ENCODE measurements at regions not wholly inside any gene's neighbourhood (a gene's known extent, or its start where the extent isn't known, plus 50 kb on each side); places are given as distances from the start of the nearest gene placed in this dataset.

GRCh38 chr15:35705030-35705883 is 159.3 kb upstream of the DPH6 start:
- 25 to 100% (median 71%) methylated on average over 1 to 2 of the region's 2 CpGs for WGBS, 10 experiments
- H3K4me3 ChIP-seq: no peak overlapping the region
- in situ Hi-C loops (cut with MboI; ENCODE audit: low pct_unique_long_range_greater_than_20kb in 2 of 9, low sequenced_read_pairs in 9 of 9, unreplicated experiment in 9 of 9): no loop called here
- peaks cover 3 to 9% of the 10 kb centered on the region in 2 donors for H3K4me1 ChIP-seq (replicated peaks in 1 of 2)
- H3K27ac ChIP-seq: no peak overlapping the region
- no peak for ATAC-seq (replicated peaks in 6 of 8)

GRCh38 chr15:35705884-35706585 is 160.1 kb upstream of the DPH6 start:
- in situ Hi-C loops (cut with MboI; ENCODE audit: low pct_unique_long_range_greater_than_20kb in 2 of 9, low sequenced_read_pairs in 9 of 9, unreplicated experiment in 9 of 9): no loop called here
- 0 to 85% (median 75%) methylated on average over 1 to 4 of the region's 4 CpGs; no CpG with 5 or more reads in 1 of the 10 experiments for WGBS, 10 experiments
- ATAC-seq (replicated peaks in 6 of 8): peak in 2 of 8 experiments; percentile 60 to 68
- Histone ChIP-seq H3K4me3 (no peak overlapping the region), H3K4me1 (replicated peaks in 1 of 2) (peaks cover 3 to 12% of the 10 kb centered on the region in 2 donors), H3K27ac (no peak overlapping the region)

- 33 to 100% (median 91%) methylated on average over 1 to 2 of the region's 2 CpGs for WGBS, 10 experiments
- ATAC-seq (replicated peaks in 6 of 8): no peak
- in situ Hi-C loops (cut with MboI; ENCODE audit: low pct_unique_long_range_greater_than_20kb in 2 of 9, low sequenced_read_pairs in 9 of 9, unreplicated experiment in 9 of 9): no loop called here
- no peak overlapping the region for H3K27ac ChIP-seq
- H3K4me1 ChIP-seq (replicated peaks in 1 of 2): peaks cover 0 to 9% of the 10 kb centered on the region in 2 donors
- no peak overlapping the region for H3K4me3 ChIP-seq
Measured at GRCh38 chr15:35712956-35713355, 167.0 kb upstream of the DPH6 start.

- no peak overlapping the region for H3K4me3 ChIP-seq
- peak in 2 of 8 experiments; percentile 35 to 47 for ATAC-seq (replicated peaks in 6 of 8)
- 17 to 100% (median 90%) methylated on average over 1 to 2 of the region's 2 CpGs; no CpG with 5 or more reads in 3 of the 10 experiments for WGBS, 10 experiments
- in situ Hi-C loops (cut with MboI; ENCODE audit: low pct_unique_long_range_greater_than_20kb in 2 of 9, low sequenced_read_pairs in 9 of 9, unreplicated experiment in 9 of 9): no loop called here
- H3K27ac ChIP-seq: no peak overlapping the region
- peaks cover 0 to 9% of the 10 kb centered on the region in 2 donors for H3K4me1 ChIP-seq (replicated peaks in 1 of 2)
Measured at GRCh38 chr15:35713733-35714132, 167.8 kb upstream of the DPH6 start.

GRCh38 chr15:35717721-35718120 is 171.8 kb upstream of the DPH6 start:
- no peak overlapping the region for H3K27ac ChIP-seq
- H3K4me3 ChIP-seq: no peak overlapping the region
- in situ Hi-C loops (cut with MboI; ENCODE audit: low pct_unique_long_range_greater_than_20kb in 2 of 9, low sequenced_read_pairs in 9 of 9, unreplicated experiment in 9 of 9): no loop called here
- 61 to 100% (median 85%) methylated on average over 1 to 4 of the region's 4 CpGs for WGBS, 10 experiments
- H3K4me1 ChIP-seq (replicated peaks in 1 of 2): no peaks in the 10 kb centered on the region
- no peak for ATAC-seq (replicated peaks in 6 of 8)

DNA sequence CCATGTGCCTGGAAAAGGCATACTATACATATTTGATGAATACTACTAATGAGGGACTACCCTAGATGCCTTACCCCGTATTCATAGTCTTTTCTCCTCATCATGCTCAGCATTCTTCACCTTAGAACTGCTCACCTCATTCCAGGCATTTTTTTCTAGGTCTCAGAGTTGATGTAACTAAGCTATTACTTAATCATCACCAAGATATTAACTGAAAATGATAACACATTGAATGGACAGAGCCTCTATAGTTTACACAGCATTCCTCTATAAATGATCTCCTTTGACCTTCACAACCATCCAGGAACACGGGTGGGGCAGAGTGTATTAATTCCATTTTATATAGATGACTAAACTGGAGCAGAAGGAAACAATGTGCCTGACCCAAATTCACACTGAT is 174.1 kb upstream of the DPH6 start:
- WGBS, 10 experiments: 41 to 100% (median 71%) methylated on average over 1 to 2 of the region's 2 CpGs; no CpG with 5 or more reads in 2 of the 10 experiments
- in situ Hi-C loops (cut with MboI; ENCODE audit: low pct_unique_long_range_greater_than_20kb in 2 of 9, low sequenced_read_pairs in 9 of 9, unreplicated experiment in 9 of 9): no loop called here
- Histone ChIP-seq H3K4me1 (replicated peaks in 1 of 2) (no peaks in the 10 kb centered on the region), H3K27ac (no peak overlapping the region), H3K4me3 (no peak overlapping the region)
- ATAC-seq (replicated peaks in 6 of 8): no peak

- Histone ChIP-seq H3K4me1 (replicated peaks in 1 of 2) (no peaks in the 10 kb centered on the region), H3K4me3 (no peak overlapping the region), H3K27ac (no peak overlapping the region)
- in situ Hi-C loops (cut with MboI; ENCODE audit: low pct_unique_long_range_greater_than_20kb in 2 of 9, low sequenced_read_pairs in 9 of 9, unreplicated experiment in 9 of 9): no loop called here
- WGBS, 10 experiments: 71 to 100% (median 83%) methylated on average over 1 to 2 of the region's 2 CpGs; no CpG with 5 or more reads in 1 of the 10 experiments
- ATAC-seq (replicated peaks in 6 of 8): no peak
Measured at GRCh38 chr15:35720984-35721383, 175.0 kb upstream of the DPH6 start.

DNA sequence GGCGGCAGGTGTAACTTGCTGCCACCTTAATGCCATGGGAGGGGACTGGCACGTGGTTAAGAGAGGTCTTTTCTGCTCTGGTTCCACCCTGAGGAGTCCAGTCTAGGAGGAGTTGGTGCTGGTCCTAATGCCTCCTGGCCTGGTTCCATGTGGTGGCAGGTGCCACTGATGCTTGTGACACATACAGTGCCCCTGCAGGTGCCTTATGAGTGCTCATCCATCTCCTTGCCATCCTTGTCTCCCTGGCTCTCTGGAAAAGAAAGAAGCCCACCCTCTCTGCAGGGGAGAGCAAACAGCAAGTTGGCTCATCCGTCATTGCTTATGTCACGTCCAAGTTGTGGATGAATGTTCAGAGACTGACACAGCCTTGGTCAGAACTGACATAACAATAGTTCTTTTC is 175.8 kb upstream of the DPH6 start:
- H3K27ac ChIP-seq: no peak overlapping the region
- WGBS, 10 experiments: 67 to 92% (median 82%) methylated on average over 1 to 3 of the region's 4 CpGs; no CpG with 5 or more reads in 4 of the 10 experiments
- no peaks in the 10 kb centered on the region for H3K4me1 ChIP-seq (replicated peaks in 1 of 2)
- in situ Hi-C loops (cut with MboI; ENCODE audit: low pct_unique_long_range_greater_than_20kb in 2 of 9, low sequenced_read_pairs in 9 of 9, unreplicated experiment in 9 of 9): no loop called here
- no peak for ATAC-seq (replicated peaks in 6 of 8)
- no peak overlapping the region for H3K4me3 ChIP-seq

DNA sequence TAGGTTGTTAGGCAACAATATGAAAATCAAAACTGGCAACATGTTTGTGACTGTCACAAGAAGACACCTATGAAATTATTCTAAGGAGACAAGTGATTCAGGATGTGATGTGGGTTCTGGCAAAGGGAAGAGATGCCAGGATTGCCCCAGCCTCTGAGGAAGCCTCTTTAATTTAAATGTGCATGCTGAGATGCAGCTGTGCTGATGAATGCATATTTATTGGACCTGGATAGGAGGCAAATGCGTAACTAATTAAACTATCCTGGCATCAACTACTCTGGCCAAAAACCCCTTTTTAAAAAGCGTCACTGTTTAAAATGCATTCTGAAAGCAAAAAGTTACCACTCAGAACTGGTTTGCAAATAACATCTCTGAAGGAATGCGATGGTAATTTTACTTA is 176.5 kb upstream of the DPH6 start:
- H3K4me3 ChIP-seq: no peak overlapping the region
- in situ Hi-C loops (cut with MboI; ENCODE audit: low pct_unique_long_range_greater_than_20kb in 2 of 9, low sequenced_read_pairs in 9 of 9, unreplicated experiment in 9 of 9): no loop called here
- ATAC-seq (replicated peaks in 6 of 8): no peak
- no peak overlapping the region for H3K27ac ChIP-seq
- WGBS, 10 experiments: 19 to 100% (median 73%) methylated on average over 1 to 3 of the region's 3 CpGs
- no peaks in the 10 kb centered on the region for H3K4me1 ChIP-seq (replicated peaks in 1 of 2)

GRCh38 chr15:35723120-35723847 is 177.3 kb upstream of the DPH6 start:
- peaks cover 4 to 5% of the 10 kb centered on the region in 2 donors for H3K4me1 ChIP-seq (replicated peaks in 1 of 2)
- WGBS, 10 experiments: 40 to 93% (median 70%) methylated on average over 1 to 5 of the region's 5 CpGs
- in situ Hi-C loops (cut with MboI; ENCODE audit: low pct_unique_long_range_greater_than_20kb in 2 of 9, low sequenced_read_pairs in 9 of 9, unreplicated experiment in 9 of 9): no loop called here
- H3K27ac ChIP-seq: no peak overlapping the region
- ATAC-seq (replicated peaks in 6 of 8): peak in 3 of 8 experiments; percentile 22 to 50 (median 38)
- no peak overlapping the region for H3K4me3 ChIP-seq

DNA sequence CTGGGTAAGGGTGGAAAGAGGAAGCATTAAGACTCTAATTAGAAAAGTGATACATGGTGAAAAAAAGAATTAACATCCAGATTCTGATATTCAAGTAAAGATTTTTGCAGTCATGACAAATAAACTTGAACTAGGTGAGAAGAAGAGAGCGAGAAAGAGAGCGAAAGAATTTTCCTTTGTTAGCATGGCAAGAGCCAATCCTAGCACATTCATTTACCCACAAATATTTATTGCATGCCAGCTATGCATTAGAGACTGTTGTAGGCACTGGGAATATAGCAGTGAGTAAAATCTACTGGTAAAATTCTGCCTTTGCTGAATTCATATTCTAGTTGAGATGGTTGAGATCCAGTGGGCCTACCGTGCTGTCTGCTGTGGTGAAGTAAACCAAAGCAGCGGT is 177.9 kb upstream of the DPH6 start:
- in situ Hi-C loops (cut with MboI; ENCODE audit: low pct_unique_long_range_greater_than_20kb in 2 of 9, low sequenced_read_pairs in 9 of 9, unreplicated experiment in 9 of 9): no loop called here
- Histone ChIP-seq H3K4me1 (replicated peaks in 1 of 2) (peaks cover 8 to 9% of the 10 kb centered on the region in 2 donors), H3K4me3 (no peak overlapping the region), H3K27ac (no peak overlapping the region)
- ATAC-seq (replicated peaks in 6 of 8): no peak
- WGBS, 10 experiments: 86 to 100% (median 93%) methylated on average over 2 to 4 of the region's 4 CpGs; no CpG with 5 or more reads in 2 of the 10 experiments

DNA sequence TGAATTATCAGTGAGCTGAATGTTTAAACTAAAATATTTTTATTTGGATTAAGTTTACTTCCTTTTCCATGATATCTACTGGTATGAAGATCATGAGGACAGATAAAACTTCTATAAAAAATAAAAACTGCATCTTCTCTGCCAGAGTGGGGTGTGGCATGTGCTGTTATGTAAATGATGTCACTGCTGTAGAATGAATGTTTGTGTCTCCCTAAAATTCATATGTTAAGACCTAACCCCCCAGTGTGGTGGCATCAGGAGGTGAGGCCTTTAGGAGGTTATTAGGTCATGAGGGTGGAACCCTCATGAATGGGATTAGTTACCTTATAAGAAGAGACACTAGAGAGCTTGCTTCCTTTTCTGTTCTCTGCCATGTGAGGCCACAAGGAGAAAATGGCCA is 178.7 kb upstream of the DPH6 start:
- Histone ChIP-seq H3K4me1 (replicated peaks in 1 of 2) (peaks cover 9 to 11% of the 10 kb centered on the region in 2 donors), H3K4me3 (no peak overlapping the region), H3K27ac (no peak overlapping the region)
- in situ Hi-C loops (cut with MboI; ENCODE audit: low pct_unique_long_range_greater_than_20kb in 2 of 9, low sequenced_read_pairs in 9 of 9, unreplicated experiment in 9 of 9): loop anchor here in 2 of 9 experiments (25.0 kb wide), 1 partner anchor 187 kb away; the partner anchor contains the start of gene DPH6 (in 2 of the 2)
- ATAC-seq (replicated peaks in 6 of 8): peak in 2 of 8 experiments; percentile 39 to 42

- no peak overlapping the region for H3K27ac ChIP-seq
- H3K4me1 ChIP-seq (replicated peaks in 1 of 2): peaks cover 9 to 11% of the 10 kb centered on the region in 2 donors
- WGBS, 10 experiments: 72 to 100% (median 90%) methylated on average over 2 to 3 of the region's 3 CpGs; no CpG with 5 or more reads in 4 of the 10 experiments
- in situ Hi-C loops (cut with MboI; ENCODE audit: low pct_unique_long_range_greater_than_20kb in 2 of 9, low sequenced_read_pairs in 9 of 9, unreplicated experiment in 9 of 9): loop anchor here in 2 of 9 experiments (25.0 kb wide), 1 partner anchor 188 kb away; the partner anchor contains the start of gene DPH6 (in 2 of the 2)
- no peak overlapping the region for H3K4me3 ChIP-seq
- ATAC-seq (replicated peaks in 6 of 8): no peak
Measured at GRCh38 chr15:35725353-35725752, 179.4 kb upstream of the DPH6 start.
